GM13977 (cell line): ENCODE measurements at regions not wholly inside any gene's neighbourhood (a gene's known extent, or its start where the extent isn't known, plus 50 kb on each side); places are given as distances from the start of the nearest gene placed in this dataset.

ENCODE experiments used
- DNase-seq: peaks from one replicate; pipeline ENCODE4 v3.0.0; 2012; ENCODE audit warnings: low spot score
- CTCF ChIP-seq: IDR thresholded peaks from 2 replicates; pipeline ENCODE4 v1.5.1; 2012; ENCODE audit warnings: mild to moderate bottlenecking, control low read depth; ENCODE audit not compliant: insufficient read depth; ENCODE audit errors: extremely low read depth, missing control alignments
- in situ Hi-C: fragments of 300-500 bp; cut with MboI; formaldehyde crosslinking; loops from one replicate; pipeline ENCODE4 v1.12.0; 2022; ENCODE audit warnings: low sequenced_read_pairs, low pct_unique_long_range_greater_than_20kb, mixed read lengths, inconsistent platforms; ENCODE audit not compliant: unreplicated experiment

GRCh38 chr4:55725057-55725456 lies 89.0 kb upstream of the NMU start:
- no peak for DNase-seq
- TF ChIP-seq CTCF: no peak
- in situ Hi-C loops: loop anchor here (25.0 kb wide), 1 partner anchor 263 kb away; no protein-coding TSS in a partner anchor

- in situ Hi-C loops: loop anchor here (25.0 kb wide), 1 partner anchor 265 kb away; no protein-coding TSS in a partner anchor
- TF ChIP-seq CTCF: no peak
- no peak for DNase-seq
Observed at GRCh38 chr4:55727746-55728145, 91.6 kb upstream of the NMU start.

GRCh38 chr4:55729351-55730279 lies 90.0 kb upstream of the EXOC1L start:
- in situ Hi-C loops: loop anchor here (25.0 kb wide), 1 partner anchor 267 kb away; no protein-coding TSS in a partner anchor
- DNase-seq: no peak

GRCh38 chr4:55730280-55730931 lies 89.2 kb upstream of the EXOC1L start:
- in situ Hi-C loops: loop anchor here (25.0 kb wide), 1 partner anchor 268 kb away; no protein-coding TSS in a partner anchor
- TF ChIP-seq CTCF: no peak
- no peak for DNase-seq

More at GRCh38 chr4:55729351-55730279, 90.0 kb upstream of the EXOC1L start:
- TF ChIP-seq CTCF: no peak

GRCh38 chr4:55731959-55732358 lies 87.6 kb upstream of the EXOC1L start:
- DNase-seq: no peak
- no peak for TF ChIP-seq CTCF
- in situ Hi-C loops: loop anchor here (25.0 kb wide), 1 partner anchor 270 kb away; no protein-coding TSS in a partner anchor

GRCh38 chr4:55732864-55733263 lies 86.7 kb upstream of the EXOC1L start:
- no peak for TF ChIP-seq CTCF
- no peak for DNase-seq
- in situ Hi-C loops: loop anchor here (25.0 kb wide), 1 partner anchor 271 kb away; no protein-coding TSS in a partner anchor
